GM12864 (cell line): ENCODE measurements at regions not wholly inside any gene's neighbourhood (a gene's known extent, or its start where the extent isn't known, plus 50 kb on each side); places are given as distances from the start of the nearest gene placed in this dataset.
A peak's percentile ranks its signal among the peaks of the same experiment; 100 is the strongest.

Source experiments
- DNase-seq: peaks from one replicate; pipeline ENCODE4 v3.0.0-alpha.2; 2011; ENCODE audit warnings: low read depth
- H3K4me3 ChIP-seq: 2 replicates; pipeline ENCODE4 v1.5.1; 2011; ENCODE audit warnings: mild to moderate bottlenecking, low read depth, low read length, control low read depth
- TF ChIP-seq, protein P1 (sequence below): IDR thresholded peaks from 2 replicates; pipeline ENCODE4 v1.5.1; 2011; ENCODE audit warnings: low read depth, mild to moderate bottlenecking, moderate library complexity, low read length, control low read depth, inconsistent platforms; ENCODE audit errors: missing control alignments

- no peak overlapping the region for H3K4me3 ChIP-seq
- TF ChIP-seq, protein P1, sequence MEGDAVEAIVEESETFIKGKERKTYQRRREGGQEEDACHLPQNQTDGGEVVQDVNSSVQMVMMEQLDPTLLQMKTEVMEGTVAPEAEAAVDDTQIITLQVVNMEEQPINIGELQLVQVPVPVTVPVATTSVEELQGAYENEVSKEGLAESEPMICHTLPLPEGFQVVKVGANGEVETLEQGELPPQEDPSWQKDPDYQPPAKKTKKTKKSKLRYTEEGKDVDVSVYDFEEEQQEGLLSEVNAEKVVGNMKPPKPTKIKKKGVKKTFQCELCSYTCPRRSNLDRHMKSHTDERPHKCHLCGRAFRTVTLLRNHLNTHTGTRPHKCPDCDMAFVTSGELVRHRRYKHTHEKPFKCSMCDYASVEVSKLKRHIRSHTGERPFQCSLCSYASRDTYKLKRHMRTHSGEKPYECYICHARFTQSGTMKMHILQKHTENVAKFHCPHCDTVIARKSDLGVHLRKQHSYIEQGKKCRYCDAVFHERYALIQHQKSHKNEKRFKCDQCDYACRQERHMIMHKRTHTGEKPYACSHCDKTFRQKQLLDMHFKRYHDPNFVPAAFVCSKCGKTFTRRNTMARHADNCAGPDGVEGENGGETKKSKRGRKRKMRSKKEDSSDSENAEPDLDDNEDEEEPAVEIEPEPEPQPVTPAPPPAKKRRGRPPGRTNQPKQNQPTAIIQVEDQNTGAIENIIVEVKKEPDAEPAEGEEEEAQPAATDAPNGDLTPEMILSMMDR: no peak
- DNase-seq: no peak
Observed at GRCh38 chr7:25314094-25314730, 85.9 kb upstream of the NPVF start.

- no peak for DNase-seq
- TF ChIP-seq, protein P1: no peak
- no peak overlapping the region for H3K4me3 ChIP-seq
Observed at GRCh38 chr7:25314731-25315267, 86.5 kb upstream of the NPVF start.

GRCh38 chr7:25316366-25316765, 88.1 kb upstream of the NPVF start:
- no peak overlapping the region for H3K4me3 ChIP-seq
- DNase-seq: no peak
- TF ChIP-seq, protein P1: no peak

- H3K4me3 ChIP-seq: no peak overlapping the region
- TF ChIP-seq, protein P1: no peak
- no peak for DNase-seq
Observed at GRCh38 chr7:25318047-25318446, 89.8 kb upstream of the NPVF start.

- TF ChIP-seq, protein P1: no peak
- no peak overlapping the region for H3K4me3 ChIP-seq
- DNase-seq: peak; percentile 18
Observed at GRCh38 chr7:25319707-25320106, 91.4 kb upstream of the NPVF start.

- no peak for DNase-seq
- H3K4me3 ChIP-seq: no peak overlapping the region
- TF ChIP-seq, protein P1: no peak
Observed at GRCh38 chr7:25320791-25321190, 92.5 kb upstream of the NPVF start.

DNA sequence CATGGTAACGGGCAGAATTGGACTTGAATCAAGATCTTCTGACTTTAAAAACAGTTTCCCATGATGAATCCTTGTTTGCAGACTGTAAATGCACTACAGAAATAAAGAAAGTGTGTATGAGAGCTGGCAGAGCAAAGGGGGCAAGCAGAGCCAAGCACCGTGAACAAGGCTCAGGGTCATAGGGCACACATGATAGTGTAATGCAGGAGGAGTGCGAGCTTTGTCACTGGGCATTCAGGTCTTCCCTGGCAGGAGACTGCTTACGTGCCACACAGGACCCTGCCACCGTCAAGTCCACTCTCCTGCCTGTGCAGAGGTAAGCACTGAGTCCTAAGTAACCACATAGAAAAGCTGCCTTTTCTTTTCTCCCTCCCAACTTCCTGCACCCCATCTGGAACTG, 93.1 kb upstream of the NPVF start:
- H3K4me3 ChIP-seq: no peak overlapping the region
- TF ChIP-seq, protein P1: no peak
- DNase-seq: no peak
